GM10847 (cell line): ENCODE measurements at regions not wholly inside any gene's neighbourhood (a gene's known extent, or its start where the extent isn't known, plus 50 kb on each side); places are given as distances from the start of the nearest gene placed in this dataset.

Experiments used
- POLR2A ChIP-seq: IDR thresholded peaks from 2 replicates; pipeline ENCODE4 v1.6.1; 2011; ENCODE audit not compliant: insufficient read length; ENCODE audit errors: extremely low read depth

GRCh38 chr6:56771929-56772607 is 129.4 kb upstream of the DST start:
- no peak for TF ChIP-seq POLR2A

- TF ChIP-seq POLR2A: no peak
Measured at GRCh38 chr6:56771189-56771588, 128.5 kb upstream of the DST start.

- TF ChIP-seq POLR2A: no peak
Measured at GRCh38 chr6:56770011-56770520, 127.4 kb upstream of the DST start.

GRCh38 chr6:56767892-56768531 is 125.3 kb upstream of the DST start:
- TF ChIP-seq POLR2A: no peak

- TF ChIP-seq POLR2A: no peak
Measured at GRCh38 chr6:56767435-56767834, 124.7 kb upstream of the DST start.

- TF ChIP-seq POLR2A: no peak
Measured at GRCh38 chr6:56766806-56767178, 124.1 kb upstream of the DST start.

GRCh38 chr6:56766139-56766805 is 123.6 kb upstream of the DST start:
- TF ChIP-seq POLR2A: no peak

GRCh38 chr6:56765494-56765893 is 122.8 kb upstream of the DST start:
- TF ChIP-seq POLR2A: no peak

GRCh38 chr6:56764081-56764566 is 121.4 kb upstream of the DST start:
- no peak for TF ChIP-seq POLR2A

GRCh38 chr6:56761651-56762050 is 119.0 kb upstream of the DST start:
- no peak for TF ChIP-seq POLR2A

- TF ChIP-seq POLR2A: no peak
Measured at GRCh38 chr6:56760842-56761241, 118.2 kb upstream of the DST start.

- no peak for TF ChIP-seq POLR2A
Measured at GRCh38 chr6:56759521-56759920, 116.8 kb upstream of the DST start.

GRCh38 chr6:56758553-56758952 is 115.9 kb upstream of the DST start:
- TF ChIP-seq POLR2A: no peak

- no peak for TF ChIP-seq POLR2A
Measured at GRCh38 chr6:56758120-56758519, 115.4 kb upstream of the DST start.

GRCh38 chr6:56757588-56757984 is 114.9 kb upstream of the DST start:
- no peak for TF ChIP-seq POLR2A
